GM21360 (cell line): ENCODE measurements at regions not wholly inside any gene's neighbourhood (a gene's known extent, or its start where the extent isn't known, plus 50 kb on each side); places are given as distances from the start of the nearest gene placed in this dataset.

Experiments used
- ATAC-seq: cut with Tn5 transposase; IDR thresholded peaks from one replicate; pipeline ENCODE4 v1.9.1; 2021; ENCODE audit warnings: mild to moderate bottlenecking, moderate library complexity; ENCODE audit not compliant: unreplicated experiment

GRCh38 chr3:27593173-27593572 lies 109.0 kb upstream of the SLC4A7 start:
- no peak for ATAC-seq

GRCh38 chr3:27591312-27592210 lies 107.4 kb upstream of the SLC4A7 start:
- peak; percentile 43 for ATAC-seq

- no peak for ATAC-seq
Observed at GRCh38 chr3:27590437-27591298, 106.5 kb upstream of the SLC4A7 start.

DNA sequence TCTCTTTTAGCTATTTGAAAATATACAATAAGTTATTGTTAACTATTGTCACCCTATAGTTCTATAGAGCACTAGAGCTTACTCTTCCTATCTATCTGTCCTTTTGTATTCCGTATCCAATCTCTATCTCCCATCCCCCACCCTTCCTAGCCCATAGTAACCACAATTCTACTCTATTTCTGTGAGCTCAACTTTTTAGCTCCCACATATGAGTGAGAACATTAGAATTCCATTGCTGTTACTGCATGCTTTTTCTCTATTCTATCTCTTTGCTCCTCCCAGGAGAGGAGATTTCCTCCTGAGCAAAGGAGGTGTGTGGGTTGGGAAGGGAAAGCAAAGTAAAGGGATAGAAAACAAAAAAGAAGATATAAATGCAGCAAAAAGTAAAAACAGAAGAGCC lies 105.6 kb upstream of the SLC4A7 start:
- no peak for ATAC-seq

GRCh38 chr3:27585429-27585828 lies 101.2 kb upstream of the SLC4A7 start:
- no peak for ATAC-seq

- no peak for ATAC-seq
Observed at GRCh38 chr3:27584874-27585273, 100.7 kb upstream of the SLC4A7 start.

GRCh38 chr3:27581852-27582251 lies 97.7 kb upstream of the SLC4A7 start:
- ATAC-seq = no peak

DNA sequence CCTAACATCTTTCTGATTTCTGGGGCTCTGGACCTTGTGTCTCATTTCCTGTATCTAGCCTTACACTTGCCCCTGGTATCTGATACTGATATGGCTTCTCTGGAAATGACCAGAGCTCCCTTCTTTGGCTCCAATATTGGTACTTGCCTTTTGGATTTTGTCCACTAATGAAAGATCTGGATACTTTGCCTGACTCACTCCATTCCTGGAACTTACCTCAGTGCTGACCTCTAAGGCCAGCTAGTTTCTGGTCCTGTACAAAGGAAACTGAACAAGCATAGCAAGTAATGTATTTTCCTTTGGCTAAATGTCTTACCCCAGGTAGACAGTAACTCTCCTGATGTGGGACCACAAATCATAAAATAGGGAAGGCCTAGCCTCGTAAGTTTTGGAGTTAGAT lies 93.8 kb upstream of the SLC4A7 start:
- no peak for ATAC-seq

GRCh38 chr3:27577504-27577903 lies 93.3 kb upstream of the SLC4A7 start:
- no peak for ATAC-seq

DNA sequence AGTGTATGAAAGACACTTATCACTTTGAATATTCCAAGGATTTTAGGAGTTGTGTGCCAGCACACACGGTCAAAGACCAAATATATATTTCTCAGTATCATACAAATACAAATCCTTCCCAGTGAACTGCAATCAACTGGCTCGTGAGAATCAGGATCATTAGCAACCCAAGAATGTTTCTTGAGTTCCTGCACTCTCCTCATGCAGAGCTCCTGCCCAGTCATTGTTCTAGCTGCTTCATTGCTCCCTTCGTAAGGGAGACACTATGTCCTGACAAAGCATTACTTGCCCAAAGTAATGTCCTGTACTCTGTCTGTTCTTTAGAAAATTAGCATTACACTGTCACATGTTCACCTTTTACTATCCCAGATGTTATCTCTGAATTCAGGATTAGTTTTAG lies 92.0 kb upstream of the SLC4A7 start:
- no peak for ATAC-seq

DNA sequence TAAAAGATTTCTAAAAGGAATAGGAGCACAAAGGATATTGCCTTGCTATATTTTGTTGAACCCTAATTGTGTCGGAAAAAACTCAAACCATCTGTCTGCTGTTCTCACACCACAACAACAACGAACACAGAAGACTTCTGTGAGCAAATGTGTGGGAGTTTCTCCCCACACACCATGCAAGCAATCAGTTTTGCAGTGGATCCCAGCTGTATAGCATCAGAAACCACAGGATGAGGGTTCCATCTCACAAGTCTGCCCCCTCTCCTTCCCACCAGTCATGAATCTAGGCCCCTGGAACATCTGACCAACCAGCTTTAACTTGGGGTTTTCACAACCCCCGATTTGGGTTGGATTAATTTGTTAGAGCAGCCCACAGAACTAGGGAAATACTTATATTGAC lies 91.3 kb upstream of the SLC4A7 start:
- ATAC-seq = no peak

- no peak for ATAC-seq
Observed at GRCh38 chr3:27574438-27574795, 90.2 kb upstream of the SLC4A7 start.

DNA sequence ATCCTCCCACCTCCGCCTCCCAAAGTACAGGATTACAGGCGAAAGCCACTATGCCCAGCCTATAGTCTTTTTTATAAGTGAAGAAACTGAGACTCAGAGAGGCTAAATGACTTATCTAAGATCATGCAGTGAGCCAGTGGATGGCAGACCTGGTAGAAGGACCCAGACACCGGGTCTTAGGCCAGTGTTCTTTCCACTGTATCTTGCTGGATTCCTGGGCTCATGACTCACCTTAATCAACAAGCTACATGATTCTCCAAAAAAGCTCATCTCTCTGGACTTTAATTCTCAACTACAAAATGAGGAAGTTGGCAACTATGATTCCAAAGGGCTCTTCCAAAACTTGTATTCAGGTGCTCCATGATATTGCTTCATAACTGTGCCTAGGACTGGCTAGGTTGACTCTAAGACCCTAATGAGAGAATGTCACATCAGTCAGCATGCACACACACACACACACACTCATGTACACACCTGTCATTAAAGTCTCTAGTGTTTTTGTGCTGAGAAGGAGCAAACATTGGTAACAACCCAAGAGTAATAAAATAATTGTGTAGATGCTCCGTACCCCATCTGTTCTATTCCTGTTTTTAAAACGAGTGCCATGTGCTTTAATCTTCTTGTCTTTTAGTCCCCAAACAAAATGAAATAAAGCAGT lies 89.7 kb upstream of the SLC4A7 start:
- ATAC-seq = no peak

- ATAC-seq = no peak
Observed at GRCh38 chr3:27573138-27573537, 89.0 kb upstream of the SLC4A7 start.

- no peak for ATAC-seq
Observed at GRCh38 chr3:27571345-27571744, 87.2 kb upstream of the SLC4A7 start.

GRCh38 chr3:27570421-27571106 lies 86.4 kb upstream of the SLC4A7 start:
- ATAC-seq = no peak

DNA sequence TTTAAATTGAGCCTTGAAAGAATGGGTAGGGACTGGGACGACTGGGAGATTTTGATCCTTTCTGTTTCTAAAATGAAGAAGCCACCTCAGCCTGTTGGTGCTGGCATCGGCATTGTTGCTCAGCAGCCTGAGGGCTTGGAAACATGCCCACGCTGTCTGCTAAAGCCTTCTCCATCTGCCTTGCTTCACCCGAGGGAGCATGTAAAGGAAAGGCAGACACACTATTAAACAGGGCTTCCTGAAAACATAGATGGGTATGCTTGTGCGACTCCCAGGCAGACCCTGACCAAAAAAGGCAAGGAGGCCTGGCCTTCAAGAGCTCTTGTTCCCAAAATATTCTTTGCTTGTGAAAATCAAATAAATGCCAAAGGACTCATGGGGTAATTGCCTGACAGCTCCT lies 84.2 kb upstream of the SLC4A7 start:
- no peak for ATAC-seq

DNA sequence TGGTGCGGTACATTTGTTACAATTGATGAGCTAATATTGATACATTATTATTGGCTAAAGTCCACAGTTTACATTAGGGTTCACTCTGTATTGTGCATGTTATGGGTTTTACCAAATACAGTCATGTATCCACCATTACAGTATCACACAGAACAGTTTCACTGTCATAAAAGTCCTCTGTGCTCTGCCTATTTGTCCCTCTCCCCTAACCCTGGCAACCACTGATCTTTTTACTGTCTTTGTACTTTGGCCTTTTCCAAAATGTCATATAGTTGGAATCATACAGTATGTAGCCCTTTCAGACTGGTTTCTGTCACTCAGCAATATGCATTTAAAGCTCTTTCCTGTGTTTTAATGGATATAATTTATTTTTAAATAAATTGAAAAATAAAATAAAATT lies 83.1 kb upstream of the SLC4A7 start:
- no peak for ATAC-seq

DNA sequence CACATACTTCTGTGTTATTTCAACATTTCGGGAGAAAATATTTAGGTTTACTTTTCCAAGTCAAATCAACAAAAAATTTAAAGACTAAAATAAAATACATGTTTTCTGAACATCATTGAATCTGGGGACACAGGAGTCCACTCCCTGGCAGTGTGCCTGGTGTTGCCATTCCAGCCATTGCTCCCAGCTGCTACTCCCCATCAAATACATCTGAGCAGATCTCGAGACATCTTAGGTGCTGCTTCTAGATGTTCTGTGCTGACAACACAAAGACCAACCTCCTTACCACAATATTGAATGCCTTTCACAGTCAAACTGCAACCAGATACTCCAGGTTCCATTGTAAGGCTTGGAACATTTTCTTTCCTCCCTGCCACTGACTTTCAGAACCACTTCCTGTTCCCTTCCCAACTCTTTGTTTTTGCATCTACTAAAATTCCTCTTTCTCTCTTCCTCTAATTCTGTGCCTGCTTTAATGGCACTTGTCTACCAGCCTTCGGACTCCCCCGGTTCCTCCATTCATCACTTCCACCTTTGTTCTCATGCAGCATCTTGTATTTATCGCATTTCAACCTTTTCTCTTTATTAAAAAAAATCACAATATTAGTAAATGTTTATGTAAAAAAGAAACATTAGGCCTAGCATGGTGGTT lies 81.1 kb upstream of the SLC4A7 start:
- ATAC-seq = no peak

DNA sequence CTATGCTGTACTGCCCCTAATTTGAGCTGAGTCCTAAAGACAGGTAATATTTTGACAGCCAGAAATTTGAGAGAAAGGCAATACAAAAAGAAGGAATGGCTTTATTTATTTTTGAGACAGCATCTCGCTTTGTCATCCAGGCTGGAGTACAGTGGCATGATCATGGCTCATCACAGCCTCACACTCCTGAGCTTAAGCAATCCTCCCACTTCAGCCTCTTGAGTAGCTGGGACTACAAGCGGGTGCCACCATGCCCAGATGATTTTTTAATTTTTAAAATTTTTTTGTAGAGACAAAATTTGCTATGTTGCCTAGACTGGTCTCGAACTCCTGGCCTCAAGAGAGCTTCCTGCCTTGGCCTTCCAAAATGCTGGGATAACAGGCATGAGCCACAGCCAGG lies 77.4 kb upstream of the SLC4A7 start:
- ATAC-seq = no peak
